Activated CD8-positive, alpha-beta memory T cell treated with anti-CD3 and anti-CD28 coated beads for 36 hours (primary cell): ENCODE measurements at regions not wholly inside any gene's neighbourhood (a gene's known extent, or its start where the extent isn't known, plus 50 kb on each side); places are given as distances from the start of the nearest gene placed in this dataset.

Source experiments
- CTCF ChIA-PET: fragments of 350-600 bp; sonication (Branson Sonifier 250); formaldehyde crosslinking; loops from one replicate; lab custom pipeline; 2021; ENCODE audit warnings: antibody characterized with exemption; lab: Charles Lee
- POLR2A ChIA-PET: fragments of 350-600 bp; sonication (Branson Sonifier 250); formaldehyde crosslinking; loops from one replicate; lab custom pipeline; 2021; ENCODE audit warnings: antibody characterized with exemption; lab: Charles Lee

GRCh38 chr21:39062196-39062595 is 121.1 kb downstream of the PSMG1 start:
- ChIA-PET CTCF (no interaction called here), POLR2A (no interaction called here)

DNA sequence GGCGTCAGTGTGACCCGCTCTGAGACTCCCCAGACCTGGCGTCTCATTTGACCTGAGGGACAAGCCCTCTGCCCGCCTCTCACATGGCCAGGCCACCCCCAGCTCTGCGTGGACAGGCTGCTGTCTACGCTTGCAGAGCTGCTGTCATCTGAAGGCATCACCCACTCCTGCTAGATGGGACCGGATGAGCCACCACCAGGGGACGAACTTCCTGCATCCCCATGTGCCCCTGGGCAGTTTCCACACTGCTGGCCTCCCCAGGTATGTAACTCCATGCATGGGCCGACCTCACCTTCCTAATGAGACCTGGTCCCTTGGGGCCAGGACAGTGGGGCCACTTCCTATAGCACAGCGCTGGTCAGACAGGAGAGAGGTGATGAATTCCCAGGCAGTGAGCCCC is 121.5 kb downstream of the PSMG1 start:
- ChIA-PET CTCF (no interaction called here), POLR2A (no interaction called here)

GRCh38 chr21:39060485-39061083 is 122.7 kb downstream of the PSMG1 start:
- POLR2A ChIA-PET, result no interaction called here

GRCh38 chr21:39057121-39057520 is 126.1 kb downstream of the PSMG1 start:
- POLR2A ChIA-PET, result no interaction called here
- CTCF ChIA-PET, result no interaction called here

More at GRCh38 chr21:39060485-39061083, 122.7 kb downstream of the PSMG1 start:
- CTCF ChIA-PET, result no interaction called here

GRCh38 chr21:39056636-39057035 is 126.6 kb downstream of the PSMG1 start:
- POLR2A ChIA-PET, result no interaction called here
- CTCF ChIA-PET, result no interaction called here

DNA sequence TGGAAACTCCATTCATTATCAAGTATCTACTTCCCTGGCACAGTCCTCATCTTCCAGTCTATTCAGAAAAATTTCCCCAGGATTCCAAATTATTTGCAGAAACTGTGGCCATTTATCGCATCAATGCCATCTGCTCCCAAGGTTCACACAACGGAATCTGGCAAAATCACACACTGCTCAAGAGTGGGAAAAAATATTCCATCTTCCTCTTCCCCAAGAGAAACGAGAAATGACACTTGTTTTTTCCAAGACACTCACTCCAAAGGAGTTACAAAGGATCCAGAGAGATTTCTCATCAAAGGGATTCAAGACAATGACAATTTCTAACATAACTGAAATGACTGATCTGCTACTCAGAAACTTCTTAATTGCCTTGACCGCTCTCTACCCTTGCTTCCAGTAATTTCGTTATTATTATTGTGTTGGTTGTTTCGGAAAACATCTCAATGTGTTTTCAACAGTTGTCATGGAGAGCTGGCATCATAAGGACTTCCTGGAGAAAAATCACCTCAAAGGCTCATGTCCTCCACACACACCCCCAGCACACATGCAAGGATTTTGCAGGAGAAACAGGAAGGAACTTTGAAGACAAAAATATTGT is 128.0 kb downstream of the PSMG1 start:
- CTCF ChIA-PET, result no interaction called here
- POLR2A ChIA-PET, result no interaction called here

- CTCF ChIA-PET, result no interaction called here
Observed at GRCh38 chr21:39054066-39054465, 129.2 kb downstream of the PSMG1 start.

DNA sequence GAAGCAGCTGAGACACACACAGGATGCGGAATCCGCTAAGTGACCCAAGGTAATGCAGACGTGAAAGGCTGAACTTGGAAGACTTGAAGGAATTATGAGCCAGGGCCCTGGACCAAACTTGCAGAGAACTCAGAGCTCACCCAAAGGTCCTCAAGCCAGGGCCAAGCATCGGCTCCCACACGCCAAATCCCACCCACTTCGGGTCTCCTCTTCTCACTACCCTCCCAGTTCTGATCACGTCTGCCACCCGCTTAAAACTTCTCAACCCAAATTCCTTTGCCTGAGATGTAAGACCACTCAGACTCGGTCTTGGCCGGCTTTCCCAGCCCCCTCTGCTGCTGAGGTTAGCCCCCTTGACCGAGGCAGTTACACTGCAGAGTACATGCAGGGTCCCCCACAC is 130.1 kb downstream of the PSMG1 start:
- ChIA-PET POLR2A (no interaction called here), CTCF (no interaction called here)

More at GRCh38 chr21:39054066-39054465, 129.2 kb downstream of the PSMG1 start:
- POLR2A ChIA-PET, result no interaction called here

- ChIA-PET CTCF (no interaction called here), POLR2A (no interaction called here)
Observed at GRCh38 chr21:39052718-39053117, 130.5 kb downstream of the PSMG1 start.

DNA sequence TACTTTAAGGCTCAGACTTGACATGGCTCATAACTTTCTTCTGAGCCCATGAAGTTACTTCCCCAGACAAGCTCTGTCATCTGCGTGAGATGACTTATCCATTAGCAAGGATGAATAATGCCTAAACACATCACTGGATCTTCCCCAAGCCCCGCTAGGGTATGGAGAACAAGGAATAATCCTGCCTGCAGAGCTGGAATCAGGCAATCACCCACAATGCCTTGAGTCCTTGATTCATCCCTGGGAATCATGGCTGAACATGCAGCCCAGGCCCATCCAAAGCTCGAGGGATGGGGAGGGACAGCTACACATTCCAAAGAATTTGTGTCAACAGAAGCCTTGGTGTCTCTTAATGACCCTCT is 131.7 kb downstream of the PSMG1 start:
- POLR2A ChIA-PET, result no interaction called here
- CTCF ChIA-PET, result no interaction called here

GRCh38 chr21:39050841-39051587 is 132.2 kb downstream of the PSMG1 start:
- ChIA-PET POLR2A (no interaction called here), CTCF (no interaction called here)

- ChIA-PET POLR2A (no interaction called here), CTCF (no interaction called here)
Observed at GRCh38 chr21:39048574-39048973, 134.7 kb downstream of the PSMG1 start.

DNA sequence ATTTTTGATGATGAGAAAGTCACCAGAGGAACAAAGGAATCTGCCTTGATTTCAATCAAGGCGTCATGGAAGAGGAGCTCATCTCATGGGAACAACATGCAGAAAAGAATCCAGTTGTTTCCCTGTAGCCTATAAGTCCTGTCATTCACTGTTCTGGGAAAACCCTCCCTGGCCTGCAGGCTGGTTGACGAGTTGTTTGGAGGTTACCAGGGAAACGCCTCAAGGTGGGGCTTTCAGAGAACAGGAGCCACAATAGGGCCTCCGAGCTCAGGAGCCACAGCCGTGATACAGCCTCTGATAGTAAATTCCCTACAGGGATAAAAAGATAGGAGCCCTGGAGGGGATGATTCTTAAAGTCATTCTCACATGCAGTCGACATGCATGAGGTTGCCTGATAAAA is 135.2 kb downstream of the PSMG1 start:
- ChIA-PET CTCF (no interaction called here), POLR2A (no interaction called here)

DNA sequence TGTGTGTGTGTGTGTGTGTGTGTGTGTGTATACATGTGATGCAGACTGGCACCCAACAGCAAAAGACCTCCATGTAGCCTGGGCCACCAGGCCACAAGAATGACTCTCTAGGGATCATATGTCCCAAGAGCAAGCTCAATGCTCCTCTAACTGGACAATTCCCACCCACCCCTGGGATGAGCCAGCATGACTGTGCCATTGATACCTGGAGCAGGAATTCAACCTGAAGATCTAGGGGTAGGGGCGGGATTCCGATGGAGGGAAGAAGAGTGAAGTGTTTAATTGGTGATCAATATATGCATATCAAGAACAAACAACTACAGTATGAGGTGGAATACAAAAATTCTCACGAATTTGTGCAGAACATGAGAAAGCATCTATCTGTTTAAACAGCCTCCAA is 136.2 kb downstream of the PSMG1 start:
- ChIA-PET CTCF (no interaction called here), POLR2A (no interaction called here)

DNA sequence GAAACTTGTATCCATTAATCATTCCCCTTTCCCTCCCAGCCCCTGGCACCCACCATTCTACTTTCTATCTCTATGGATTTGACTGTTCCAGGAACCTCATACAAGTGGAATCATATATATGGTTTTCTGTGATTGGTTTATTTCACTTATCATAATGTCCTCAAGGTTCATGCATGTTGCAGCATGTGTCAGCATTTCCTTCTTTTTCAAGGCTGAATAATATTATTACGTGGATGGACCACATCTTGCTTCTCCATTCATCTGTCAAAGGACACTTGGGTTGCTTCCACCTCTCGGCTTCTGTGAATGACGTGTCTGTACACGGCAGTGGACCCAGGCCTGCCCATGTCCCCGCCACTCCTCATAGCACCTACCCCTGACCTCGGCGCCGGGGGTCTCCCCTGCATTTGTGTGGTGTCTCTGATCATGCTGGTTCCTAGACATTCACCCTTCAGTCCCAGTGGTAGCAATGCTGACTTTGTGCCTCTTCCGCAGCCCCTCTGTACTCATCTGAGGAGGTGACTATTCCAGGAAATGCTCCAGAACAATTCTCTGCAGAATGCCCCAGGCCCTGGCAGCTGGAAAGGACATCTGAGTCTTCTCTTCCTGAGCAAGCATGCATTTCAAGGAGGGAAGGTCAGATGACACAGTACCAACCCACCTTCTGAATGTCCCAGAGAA is 136.9 kb downstream of the PSMG1 start:
- POLR2A ChIA-PET, result no interaction called here
- CTCF ChIA-PET, result no interaction called here

GRCh38 chr21:39041816-39042215 is 141.4 kb downstream of the PSMG1 start:
- CTCF ChIA-PET, result no interaction called here
- POLR2A ChIA-PET, result no interaction called here

GRCh38 chr21:39040494-39041110 is 142.6 kb downstream of the PSMG1 start:
- CTCF ChIA-PET, result no interaction called here

GRCh38 chr21:39037807-39038405 is 145.3 kb downstream of the PSMG1 start:
- CTCF ChIA-PET, result no interaction called here
- POLR2A ChIA-PET, result no interaction called here

More at GRCh38 chr21:39040494-39041110, 142.6 kb downstream of the PSMG1 start:
- POLR2A ChIA-PET, result no interaction called here

- CTCF ChIA-PET, result no interaction called here
- POLR2A ChIA-PET, result no interaction called here
Observed at GRCh38 chr21:39036581-39036980, 146.7 kb downstream of the PSMG1 start.
